Neuronal stem cell (in vitro differentiated cells): ENCODE measurements at regions not wholly inside any gene's neighbourhood (a gene's known extent, or its start where the extent isn't known, plus 50 kb on each side); places are given as distances from the start of the nearest gene placed in this dataset.

ENCODE experiments used
- DNase-seq: peaks from one replicate; pipeline ENCODE4 v3.0.0-alpha.2; 2013; ENCODE audit warnings: low spot score
- H2AFZ ChIP-seq: one replicate; pipeline ENCODE4 v1.6.1; 2013; ENCODE audit warnings: mild to moderate bottlenecking, low read length, inconsistent platforms
- H2AK5ac ChIP-seq: 2 replicates; pipeline ENCODE4 v1.6.1; 2013; ENCODE audit warnings: low read depth, mild to moderate bottlenecking, inconsistent platforms, low read length, moderate library complexity, mixed read lengths
- H2BK120ac ChIP-seq: 2 replicates; pipeline ENCODE4 v1.6.1; 2013; ENCODE audit warnings: low read depth, mild to moderate bottlenecking, inconsistent platforms, low read length, moderate library complexity, mixed read lengths
- H2BK12ac ChIP-seq: one replicate; pipeline ENCODE4 v1.6.1; 2013; ENCODE audit warnings: low read length, inconsistent platforms
- H2BK15ac ChIP-seq: 2 replicates; pipeline ENCODE4 v1.6.1; 2013; ENCODE audit warnings: mild to moderate bottlenecking, low read length, inconsistent platforms, mixed read lengths
- H2BK5ac ChIP-seq: one replicate; pipeline ENCODE4 v1.6.1; 2013; ENCODE audit warnings: inconsistent platforms, mild to moderate bottlenecking, low read length, moderate library complexity
- H3K14ac ChIP-seq: one replicate; pipeline ENCODE4 v1.6.1; 2013; ENCODE audit warnings: low read length, inconsistent platforms
- H3K18ac ChIP-seq: 2 replicates; pipeline ENCODE4 v1.6.1; 2013; ENCODE audit warnings: low read length, inconsistent platforms
- H3K23ac ChIP-seq: 2 replicates; pipeline ENCODE4 v1.6.1; 2013; ENCODE audit warnings: low read depth, mild to moderate bottlenecking, mixed read lengths, low read length, inconsistent platforms; ENCODE audit not compliant: poor library complexity
- H3K27ac ChIP-seq: replicated peaks from 3 replicates; pipeline ENCODE4 v1.5.1; 2013; ENCODE audit warnings: low read length, inconsistent platforms
- H3K27me3 ChIP-seq, 3 experiments: 2 replicates each; pipeline ENCODE4 v1.6.1; 2013; ENCODE audit warnings: low read length in 3 of 3, mild to moderate bottlenecking in 2 of 3, inconsistent platforms in 1 of 3, low read depth in 1 of 3, mixed read lengths in 1 of 3, moderate library complexity in 1 of 3; ENCODE audit not compliant: control insufficient read depth in 3 of 3, insufficient read depth in 3 of 3
- H3K36me3 ChIP-seq, 2 donors: replicated peaks in 1 of 2; 2 replicates each; pipeline ENCODE4 v1.6.1; 2013; ENCODE audit warnings: low read length in 2 of 2; ENCODE audit not compliant: control insufficient read depth in 2 of 2, insufficient read depth in 2 of 2
- H3K4ac ChIP-seq: 2 replicates; pipeline ENCODE4 v1.6.1; 2013; ENCODE audit warnings: inconsistent platforms, mild to moderate bottlenecking, low read length, moderate library complexity
- H3K4me1 ChIP-seq, 2 donors: 1 replicate in 1 of 2; 2 replicates in 1 of 2; pipeline ENCODE4 v1.6.1; 2013; ENCODE audit warnings: low read length in 2 of 2, low read depth in 1 of 2; ENCODE audit not compliant: control insufficient read depth in 2 of 2, insufficient read depth in 1 of 2
- H3K4me2 ChIP-seq: one replicate; pipeline ENCODE4 v1.6.1; 2013; ENCODE audit warnings: mild to moderate bottlenecking, low read length, inconsistent platforms; ENCODE audit not compliant: insufficient read depth, poor library complexity, severe bottlenecking
- H3K4me3 ChIP-seq, 2 donors: 2 replicates each; pipeline ENCODE4 v1.5.1; 2013; ENCODE audit warnings: low read length in 2 of 2, mild to moderate bottlenecking in 2 of 2, inconsistent platforms in 1 of 2, moderate library complexity in 1 of 2
- H3K79me1 ChIP-seq: one replicate; pipeline ENCODE4 v1.6.1; 2013; ENCODE audit warnings: low read depth, mild to moderate bottlenecking, inconsistent platforms, low read length, moderate library complexity
- H3K9ac ChIP-seq: one replicate; pipeline ENCODE4 v1.6.1; 2013; ENCODE audit warnings: mild to moderate bottlenecking, low read depth, low read length, inconsistent platforms; ENCODE audit not compliant: poor library complexity
- H3K9me3 ChIP-seq, 2 donors: replicated peaks in 1 of 2; 2 replicates each; pipeline versions ENCODE3 to v1.6.1; 2013; ENCODE audit warnings: low read length in 2 of 2, mild to moderate bottlenecking in 2 of 2, inconsistent platforms in 1 of 2, low read depth in 1 of 2, mixed read lengths in 1 of 2, moderate library complexity in 1 of 2; ENCODE audit not compliant: control insufficient read depth in 2 of 2, insufficient read depth in 1 of 2
- H4K8ac ChIP-seq: one replicate; pipeline ENCODE4 v1.6.1; 2013; ENCODE audit warnings: low read depth, mild to moderate bottlenecking, inconsistent platforms, low read length, moderate library complexity
- H4K91ac ChIP-seq: one replicate; pipeline ENCODE4 v1.6.1; 2013; ENCODE audit warnings: low read length, low read depth, mild to moderate bottlenecking, inconsistent platforms; ENCODE audit not compliant: poor library complexity
- WGBS, 2 donors: extraction: QIAGEN DNeasy Blood & Tissue Kit; methylation state at CpG; one replicate each; pipeline ENCODE4 v1.1.7; 2013; ENCODE audit warnings: missing lambda C conversion rate in 2 of 2, mixed read lengths in 1 of 2; ENCODE audit not compliant: insufficient read length in 2 of 2, insufficient replicate concordance in 1 of 2; ENCODE audit errors: extremely low coverage in 2 of 2; 5-methylcytosine and 5-hydroxymethylcytosine counted together

- H2AFZ ChIP-seq: no peak overlapping the region
- H3K4me2 ChIP-seq: no peak overlapping the region
- H3K4me3 ChIP-seq: no peak overlapping the region
- H3K79me1 ChIP-seq: no peaks in the 10 kb centered on the region
- DNase-seq: no peak
- H2BK5ac ChIP-seq: no peak overlapping the region
- no peak overlapping the region for H3K27ac ChIP-seq
- H2BK12ac ChIP-seq: no peak overlapping the region
- no peaks in the 10 kb centered on the region for H3K4me1 ChIP-seq
- no peak overlapping the region for H4K91ac ChIP-seq
- no peak overlapping the region for H3K14ac ChIP-seq
- H3K9me3 ChIP-seq: peaks cover 0 to 16% of the 10 kb centered on the region in 2 donors
- WGBS, 2 donors: no CpG with 5 or more reads among the region's 12 CpGs
- no peak overlapping the region for H2BK120ac ChIP-seq
- no peak overlapping the region for H4K8ac ChIP-seq
- H3K36me3 ChIP-seq: no peaks in the 10 kb centered on the region
- H3K9ac ChIP-seq: no peak overlapping the region
- H3K23ac ChIP-seq: no peak overlapping the region
- H3K18ac ChIP-seq: no peak overlapping the region
- no peak overlapping the region for H3K4ac ChIP-seq
- no peak overlapping the region for H2BK15ac ChIP-seq
- no peaks in the 10 kb centered on the region for H3K27me3 ChIP-seq
- no peak overlapping the region for H2AK5ac ChIP-seq
Observed at GRCh38 chrX:98029861-98030260, 1146.2 kb downstream of the RPA4 start.

DNA sequence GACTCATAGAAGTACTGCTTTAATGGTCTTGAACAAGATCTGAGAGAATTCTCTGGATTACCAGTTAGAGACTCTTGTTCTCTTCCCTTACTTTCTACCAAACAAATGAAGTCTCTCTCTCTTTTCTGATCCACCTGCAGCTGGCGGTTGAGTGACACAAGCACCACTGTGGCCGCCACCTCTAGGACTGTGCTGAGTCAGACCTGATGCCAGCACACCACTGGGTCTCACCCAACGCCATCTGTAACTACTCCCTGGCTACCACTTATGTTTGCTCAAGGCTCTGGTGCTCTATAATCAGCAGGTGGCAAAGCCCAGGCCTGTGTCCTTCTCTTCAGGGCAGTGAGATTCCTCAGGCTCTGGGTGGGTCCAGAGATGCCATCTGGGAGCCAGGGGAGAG, 1173.5 kb downstream of the RPA4 start:
- Histone ChIP-seq H4K91ac (no peak overlapping the region), H3K79me1 (no peaks in the 10 kb centered on the region), H3K4me1 (no peaks in the 10 kb centered on the region), H3K4me3 (no peak overlapping the region), H2AK5ac (no peak overlapping the region), H4K8ac (no peak overlapping the region), H3K36me3 (no peaks in the 10 kb centered on the region), H2AFZ (no peak overlapping the region), H3K4me2 (no peak overlapping the region), H3K9ac (no peak overlapping the region), H2BK5ac (no peak overlapping the region), H3K9me3 (no peaks in the 10 kb centered on the region), H3K27ac (no peak overlapping the region), H2BK12ac (no peak overlapping the region), H3K4ac (no peak overlapping the region), H3K18ac (no peak overlapping the region), H2BK120ac (no peak overlapping the region), H3K23ac (no peak overlapping the region), H3K27me3 (no peaks in the 10 kb centered on the region), H3K14ac (no peak overlapping the region), H2BK15ac (no peak overlapping the region)
- no peak for DNase-seq
- no CpG with 5 or more reads among the region's 3 CpGs for WGBS, 2 donors

- Histone ChIP-seq H2AFZ (no peak overlapping the region), H2BK15ac (no peak overlapping the region), H4K91ac (no peak overlapping the region), H2AK5ac (no peak overlapping the region), H3K36me3 (no peaks in the 10 kb centered on the region), H3K27ac (no peak overlapping the region), H3K27me3 (no peaks in the 10 kb centered on the region), H3K4me2 (no peak overlapping the region), H2BK120ac (no peak overlapping the region), H2BK5ac (no peak overlapping the region), H3K4ac (no peak overlapping the region), H3K14ac (no peak overlapping the region), H2BK12ac (no peak overlapping the region), H3K4me3 (no peak overlapping the region), H4K8ac (no peak overlapping the region), H3K18ac (no peak overlapping the region), H3K9ac (no peak overlapping the region), H3K4me1 (peaks cover 0 to 3% of the 10 kb centered on the region in 2 donors), H3K79me1 (no peaks in the 10 kb centered on the region), H3K23ac (no peak overlapping the region), H3K9me3 (no peaks in the 10 kb centered on the region)
- no CpG with 5 or more reads among the region's 2 CpGs for WGBS, 2 donors
- no peak for DNase-seq
Observed at GRCh38 chrX:98065151-98065550, 1181.4 kb downstream of the RPA4 start.

DNA sequence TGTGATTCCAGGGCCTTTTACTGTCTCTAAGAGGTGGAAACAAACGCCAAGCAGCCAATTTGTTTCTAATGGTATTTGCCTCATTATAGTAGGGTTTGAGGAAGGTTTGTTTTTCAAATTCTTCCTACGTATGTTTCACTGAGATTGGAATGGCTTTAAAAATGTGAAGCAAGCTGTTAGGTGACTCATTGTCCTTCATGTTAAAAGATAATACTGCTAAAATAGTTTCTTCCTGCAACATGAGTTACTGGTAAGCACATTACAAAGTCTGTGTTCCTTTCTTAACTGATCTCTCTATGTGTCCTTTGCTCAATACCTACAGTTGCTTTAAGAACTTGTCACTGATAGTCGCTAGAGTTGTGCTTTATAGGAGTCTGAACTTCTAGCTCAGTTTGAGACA, 1183.9 kb downstream of the RPA4 start:
- Histone ChIP-seq H3K9ac (no peak overlapping the region), H3K79me1 (no peaks in the 10 kb centered on the region), H3K9me3 (no peaks in the 10 kb centered on the region), H3K14ac (no peak overlapping the region), H3K4me3 (no peak overlapping the region), H3K4ac (no peak overlapping the region), H2BK15ac (no peak overlapping the region), H2AK5ac (no peak overlapping the region), H2BK5ac (no peak overlapping the region), H2BK12ac (no peak overlapping the region), H2BK120ac (no peak overlapping the region), H4K8ac (no peak overlapping the region), H3K27me3 (no peaks in the 10 kb centered on the region), H3K23ac (no peak overlapping the region), H3K4me2 (no peak overlapping the region), H3K18ac (no peak overlapping the region), H3K36me3 (no peaks in the 10 kb centered on the region), H3K4me1 (peaks cover 0 to 3% of the 10 kb centered on the region in 2 donors), H2AFZ (peak overlapping the region; percentile 0), H4K91ac (no peak overlapping the region), H3K27ac (no peak overlapping the region)
- no peak for DNase-seq
- WGBS, 2 donors: no CpG with 5 or more reads among the region's 3 CpGs
